ENCODE measurements at regions not wholly inside any gene's neighbourhood (a gene's known extent, or its start where the extent isn't known, plus 50 kb on each side); places are given as distances from the start of the nearest gene placed in this dataset.
A peak's percentile ranks its signal among the peaks of the same experiment; 100 is the strongest.

GRCh38 chr4:13164783-13165331 lies 319.3 kb downstream of the RAB28 start (continued):
- TF ChIP-seq ZNF462 (CRISPR knock-in tag; IDR thresholded peaks at IDR 0.05) (no peak), POLR2AphosphoS5 (IDR thresholded peaks at IDR 0.05; ENCODE audit: low read depth) (no peak), NANOG (IDR thresholded peaks at IDR 0.05; ENCODE audit: borderline replicate concordance) (no peak), ZNF331 (CRISPR knock-in tag; IDR thresholded peaks at IDR 0.05; ENCODE audit: low read depth) (no peak), ZNF114 (CRISPR knock-in tag; IDR thresholded peaks at IDR 0.05) (no peak)

GRCh38 chr4:13162886-13163285 lies 321.3 kb downstream of the RAB28 start:
- no peaks in the 10 kb centered on the region; the same call in 1 of the 3 replicates for H3K9me3 Mint-ChIP-seq
- ATAC-seq (peak; percentile 68), DNase-seq (ENCODE audit: low spot score) (peak; percentile 21)
- Histone ChIP-seq H3K36me3 (ENCODE audit: insufficient read depth) (no peaks in the 10 kb centered on the region), H3F3A (replicated peaks; ENCODE audit: low read depth) (no peaks in the 10 kb centered on the region), H4K20me1 (replicated peaks; ENCODE audit: insufficient read depth) (no peaks in the 10 kb centered on the region; the same call in 1 of the 2 replicates), H3K27ac (ENCODE audit: low read depth) (no peak overlapping the region), H3K27me3 (ENCODE audit: insufficient read depth) (no peaks in the 10 kb centered on the region), H3K4me1 (ENCODE audit: insufficient read depth) (no peaks in the 10 kb centered on the region), H3K79me2 (replicated peaks; ENCODE audit: insufficient read depth) (no peaks in the 10 kb centered on the region), H3K4me2 (no peak overlapping the region), H3K4me3 (no peak overlapping the region), H3K9me2 (ENCODE audit: insufficient read depth) (0 out of 2 replicates have a peak, but pooled peaks cover 4% of the 10 kb centered on the region), H2AFZ (no peak overlapping the region)
- H3K4me1 Mint-ChIP-seq: peaks cover 5% of the 10 kb centered on the region; the same call in 2 of the 3 replicates
- H3K27me3 Mint-ChIP-seq (ENCODE audit: insufficient read depth, low read depth, poor library complexity): no peaks in the 10 kb centered on the region
- no peak overlapping the region for H3K4me3 Mint-ChIP-seq
- no peak overlapping the region for H3K27ac Mint-ChIP-seq
- no peaks in the 10 kb centered on the region for H3K36me3 Mint-ChIP-seq (ENCODE audit: low read depth)
- no peak for TF ChIP-seq ZNF462 (CRISPR knock-in tag; IDR thresholded peaks at IDR 0.05)
- no peak for TF ChIP-seq CREB1 (CRISPR knock-in tag; IDR thresholded peaks at IDR 0.05; ENCODE audit: low read depth)
- TF ChIP-seq ZNF114 (CRISPR knock-in tag; IDR thresholded peaks at IDR 0.05): no peak
- TF ChIP-seq ZNF331 (CRISPR knock-in tag; IDR thresholded peaks at IDR 0.05; ENCODE audit: low read depth): no peak
- no peak for TF ChIP-seq CTCF (conservative IDR thresholded peaks at IDR 0.05; ENCODE audit: low read depth in 2 of 2)
